Fibroblast of lung (primary cell): ENCODE measurements at regions not wholly inside any gene's neighbourhood (a gene's known extent, or its start where the extent isn't known, plus 50 kb on each side); places are given as distances from the start of the nearest gene placed in this dataset.

Experiments used
- DNase-seq, 2 donors: peaks; one replicate each; pipeline versions ENCODE4 v3.0.0 to v3.0.0-alpha.2; 2010; ENCODE audit warnings: low read depth in 2 of 2
- H2AFZ ChIP-seq: 2 replicates; pipeline ENCODE4 v1.5.1; 2012; ENCODE audit warnings: low read length, control low read depth, inconsistent platforms
- H3K27ac ChIP-seq: 2 replicates; pipeline ENCODE4 v1.5.1; 2011; ENCODE audit warnings: low read length, control low read depth; ENCODE audit not compliant: insufficient read depth
- H3K27me3 ChIP-seq: 2 replicates; pipeline ENCODE4 v1.5.1; 2011; ENCODE audit warnings: mild to moderate bottlenecking, low read length; ENCODE audit not compliant: control insufficient read depth, insufficient read depth
- H3K36me3 ChIP-seq: 2 replicates; pipeline ENCODE4 v1.5.1; 2011; ENCODE audit warnings: low read length; ENCODE audit not compliant: control insufficient read depth, insufficient read depth
- H3K4me1 ChIP-seq: 2 replicates; pipeline ENCODE4 v1.5.1; 2011; ENCODE audit warnings: low read length; ENCODE audit not compliant: control insufficient read depth, insufficient read depth; ENCODE audit errors: extremely low read depth
- H3K4me2 ChIP-seq: 2 replicates; pipeline ENCODE4 v1.5.1; 2011; ENCODE audit warnings: low read length, control low read depth; ENCODE audit not compliant: insufficient read depth; ENCODE audit errors: extremely low read depth
- H3K4me3 ChIP-seq, 4 experiments: fragments of 200-600 bp in 1 of 4; sonication (generic) in 1 of 4; replicated peaks in 1 of 4; 2 replicates each; pipeline ENCODE4 v1.5.1; 2011 to 2016; ENCODE audit warnings: low read length in 4 of 4, low read depth in 3 of 4, mild to moderate bottlenecking in 3 of 4, control low read depth in 2 of 4, inconsistent platforms in 1 of 4, mixed read lengths in 1 of 4; ENCODE audit not compliant: insufficient read depth in 1 of 4; ENCODE audit errors: control extremely low read depth in 1 of 4
- H3K79me2 ChIP-seq: 2 replicates; pipeline ENCODE4 v1.5.1; 2012; ENCODE audit warnings: mild to moderate bottlenecking, low read length, inconsistent platforms; ENCODE audit not compliant: control insufficient read depth, insufficient read depth
- H3K9ac ChIP-seq: 2 replicates; pipeline ENCODE4 v1.5.1; 2011; ENCODE audit warnings: mild to moderate bottlenecking, low read length, control low read depth; ENCODE audit not compliant: insufficient read depth
- H3K9me3 ChIP-seq: 2 replicates; pipeline ENCODE4 v1.5.1; 2012; ENCODE audit warnings: low read depth, low read length; ENCODE audit not compliant: control insufficient read depth, insufficient read depth
- H4K20me1 ChIP-seq: 2 replicates; pipeline ENCODE4 v1.5.1; 2011; ENCODE audit warnings: low read length; ENCODE audit not compliant: control insufficient read depth, insufficient read depth; ENCODE audit errors: extremely low read depth
- EZH2 ChIP-seq: IDR thresholded peaks from 2 replicates; pipeline ENCODE4 v1.5.1; 2012; ENCODE audit warnings: low read length, control low read depth, mild to moderate bottlenecking; ENCODE audit errors: missing control alignments
- TF ChIP-seq, protein P1 (sequence below), 2 donors: IDR thresholded peaks in 1 of 2; conservative IDR thresholded peaks in 1 of 2; 1 replicate in 1 of 2; 2 replicates in 1 of 2; pipeline ENCODE4 v1.5.1; 2011 to 2012; ENCODE audit warnings: low read length in 2 of 2, control low read depth in 1 of 2, inconsistent platforms in 1 of 2, low read depth in 1 of 2, mild to moderate bottlenecking in 1 of 2

DNA sequence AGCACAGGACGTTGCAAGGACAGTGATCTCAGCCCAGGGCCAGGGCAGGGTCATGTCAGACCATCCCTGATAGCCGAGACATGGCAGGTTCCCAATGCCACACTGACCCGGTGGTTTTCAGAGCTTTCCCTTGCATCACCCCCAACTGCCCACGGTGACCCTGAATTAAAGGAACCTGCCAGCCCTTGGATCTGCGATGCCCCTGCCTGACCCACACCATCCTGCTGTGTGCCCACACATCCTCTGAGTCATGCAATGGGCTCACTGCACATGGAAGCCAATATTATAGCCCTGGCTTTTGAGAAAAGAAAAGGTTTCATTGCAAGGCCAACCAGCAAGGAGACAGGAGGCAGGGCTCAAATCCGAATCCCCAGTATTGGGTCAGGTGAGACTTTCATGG, 132.6 kb upstream of the CST7 start:
- no peak overlapping the region for H3K9ac ChIP-seq
- H3K27ac ChIP-seq = no peak overlapping the region
- H3K9me3 ChIP-seq = no peaks in the 10 kb centered on the region
- DNase-seq = no peak
- no peak for TF ChIP-seq EZH2
- TF ChIP-seq, protein P1, sequence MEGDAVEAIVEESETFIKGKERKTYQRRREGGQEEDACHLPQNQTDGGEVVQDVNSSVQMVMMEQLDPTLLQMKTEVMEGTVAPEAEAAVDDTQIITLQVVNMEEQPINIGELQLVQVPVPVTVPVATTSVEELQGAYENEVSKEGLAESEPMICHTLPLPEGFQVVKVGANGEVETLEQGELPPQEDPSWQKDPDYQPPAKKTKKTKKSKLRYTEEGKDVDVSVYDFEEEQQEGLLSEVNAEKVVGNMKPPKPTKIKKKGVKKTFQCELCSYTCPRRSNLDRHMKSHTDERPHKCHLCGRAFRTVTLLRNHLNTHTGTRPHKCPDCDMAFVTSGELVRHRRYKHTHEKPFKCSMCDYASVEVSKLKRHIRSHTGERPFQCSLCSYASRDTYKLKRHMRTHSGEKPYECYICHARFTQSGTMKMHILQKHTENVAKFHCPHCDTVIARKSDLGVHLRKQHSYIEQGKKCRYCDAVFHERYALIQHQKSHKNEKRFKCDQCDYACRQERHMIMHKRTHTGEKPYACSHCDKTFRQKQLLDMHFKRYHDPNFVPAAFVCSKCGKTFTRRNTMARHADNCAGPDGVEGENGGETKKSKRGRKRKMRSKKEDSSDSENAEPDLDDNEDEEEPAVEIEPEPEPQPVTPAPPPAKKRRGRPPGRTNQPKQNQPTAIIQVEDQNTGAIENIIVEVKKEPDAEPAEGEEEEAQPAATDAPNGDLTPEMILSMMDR (conservative IDR thresholded peaks at IDR 0.05 in 1 of 2, IDR thresholded peaks at IDR 0.05 in 1 of 2; ENCODE audit: low read depth in 1 of 2, low read length in 2 of 2) = no peak
- no peaks in the 10 kb centered on the region for H3K79me2 ChIP-seq
- H3K36me3 ChIP-seq = no peaks in the 10 kb centered on the region
- H2AFZ ChIP-seq = no peak overlapping the region
- H3K4me1 ChIP-seq = no peaks in the 10 kb centered on the region
- no peak overlapping the region for H3K4me2 ChIP-seq
- no peak overlapping the region for H3K4me3 ChIP-seq
- H4K20me1 ChIP-seq = no peaks in the 10 kb centered on the region
- H3K27me3 ChIP-seq = no peaks in the 10 kb centered on the region

- Histone ChIP-seq H2AFZ (no peak overlapping the region), H3K9me3 (no peaks in the 10 kb centered on the region), H3K27me3 (no peaks in the 10 kb centered on the region), H3K79me2 (no peaks in the 10 kb centered on the region), H3K36me3 (no peaks in the 10 kb centered on the region), H3K27ac (no peak overlapping the region), H3K9ac (no peak overlapping the region), H4K20me1 (no peaks in the 10 kb centered on the region), H3K4me2 (no peak overlapping the region), H3K4me3 (no peak overlapping the region), H3K4me1 (no peaks in the 10 kb centered on the region)
- TF ChIP-seq, protein P1 (conservative IDR thresholded peaks at IDR 0.05 in 1 of 2, IDR thresholded peaks at IDR 0.05 in 1 of 2; ENCODE audit: low read depth in 1 of 2, low read length in 2 of 2) = no peak
- no peak for DNase-seq
Measured at GRCh38 chr20:24816907-24817306, 132.2 kb upstream of the CST7 start.

DNA sequence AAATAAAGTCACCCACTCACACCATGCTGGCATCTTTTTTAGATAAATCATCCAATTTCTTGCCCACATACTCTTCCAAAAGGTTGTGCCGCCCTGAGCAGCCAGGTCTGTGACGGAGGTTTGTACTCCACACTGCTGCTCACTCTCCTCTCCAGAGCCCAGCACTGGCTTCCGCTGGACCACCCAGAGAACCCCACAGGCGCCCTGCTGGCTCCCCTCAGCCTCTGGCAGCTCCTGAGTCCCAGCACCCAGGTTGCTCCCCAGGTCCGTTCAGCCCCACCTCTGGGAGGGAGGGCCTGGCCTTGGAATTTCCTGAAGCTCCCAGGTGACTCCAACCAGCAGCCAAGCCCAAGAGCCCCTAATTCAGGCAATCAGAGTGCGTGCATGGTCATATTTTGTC, 131.7 kb upstream of the CST7 start:
- no peak overlapping the region for H3K9ac ChIP-seq
- TF ChIP-seq, protein P1 (conservative IDR thresholded peaks at IDR 0.05 in 1 of 2, IDR thresholded peaks at IDR 0.05 in 1 of 2; ENCODE audit: low read depth in 1 of 2, low read length in 2 of 2) = no peak
- no peak for TF ChIP-seq EZH2
- H3K27ac ChIP-seq = no peak overlapping the region
- no peaks in the 10 kb centered on the region for H3K36me3 ChIP-seq
- H3K4me2 ChIP-seq = no peak overlapping the region
- no peak overlapping the region for H3K4me3 ChIP-seq
- no peaks in the 10 kb centered on the region for H3K4me1 ChIP-seq
- H3K79me2 ChIP-seq = no peaks in the 10 kb centered on the region
- H3K27me3 ChIP-seq = no peaks in the 10 kb centered on the region
- no peaks in the 10 kb centered on the region for H4K20me1 ChIP-seq
- no peaks in the 10 kb centered on the region for H3K9me3 ChIP-seq
- H2AFZ ChIP-seq = no peak overlapping the region
- no peak for DNase-seq
